ENCODE measurements at regions not wholly inside any gene's neighbourhood (a gene's known extent, or its start where the extent isn't known, plus 50 kb on each side); places are given as distances from the start of the nearest gene placed in this dataset.

- H3K27me3 ChIP-seq (ENCODE audit: control insufficient read depth in 3 of 3, insufficient read depth in 3 of 3, low read length in 3 of 3) = no peaks in the 10 kb centered on the region
- no peaks in the 10 kb centered on the region for H3K36me3 ChIP-seq (ENCODE audit: control insufficient read depth in 3 of 3, insufficient read depth in 3 of 3, low read length in 3 of 3)
- H3K9me3 ChIP-seq (ENCODE audit: control insufficient read depth in 3 of 3, low read length in 3 of 3) = no peaks in the 10 kb centered on the region
- no peak overlapping the region for H3K4me3 ChIP-seq (ENCODE audit: low read length in 3 of 3)
- H3K27ac ChIP-seq (ENCODE audit: low read depth, low read length) = no peak overlapping the region
- H3K4me1 ChIP-seq (ENCODE audit: control insufficient read depth in 3 of 3, insufficient read depth in 3 of 3, low read length in 3 of 3) = no peaks in the 10 kb centered on the region
- H3K9ac ChIP-seq (ENCODE audit: low read depth in 1 of 3, low read length in 3 of 3) = no peak overlapping the region
Measured at GRCh38 chr4:120155287-120155686, 88.6 kb upstream of the MAD2L1 start.

GRCh38 chr4:120144634-120145033, 78.0 kb upstream of the MAD2L1 start:
- Histone ChIP-seq H3K4me1 (ENCODE audit: control insufficient read depth in 3 of 3, insufficient read depth in 3 of 3, low read length in 3 of 3) (no peaks in the 10 kb centered on the region), H3K4me3 (ENCODE audit: low read length in 3 of 3) (no peak overlapping the region), H3K9ac (ENCODE audit: low read depth in 1 of 3, low read length in 3 of 3) (no peak overlapping the region), H3K36me3 (ENCODE audit: control insufficient read depth in 3 of 3, insufficient read depth in 3 of 3, low read length in 3 of 3) (no peaks in the 10 kb centered on the region), H3K27ac (ENCODE audit: low read depth, low read length) (no peak overlapping the region), H3K27me3 (ENCODE audit: control insufficient read depth in 3 of 3, insufficient read depth in 3 of 3, low read length in 3 of 3) (no peaks in the 10 kb centered on the region), H3K9me3 (ENCODE audit: control insufficient read depth in 3 of 3, low read length in 3 of 3) (no peaks in the 10 kb centered on the region)

- H3K9ac ChIP-seq (ENCODE audit: low read depth in 1 of 3, low read length in 3 of 3) = no peak overlapping the region
- H3K27me3 ChIP-seq (ENCODE audit: control insufficient read depth in 3 of 3, insufficient read depth in 3 of 3, low read length in 3 of 3) = no peaks in the 10 kb centered on the region
- H3K4me3 ChIP-seq (ENCODE audit: low read length in 3 of 3) = no peak overlapping the region
- no peak overlapping the region for H3K27ac ChIP-seq (ENCODE audit: low read depth, low read length)
- H3K9me3 ChIP-seq (ENCODE audit: control insufficient read depth in 3 of 3, low read length in 3 of 3) = no peaks in the 10 kb centered on the region
- H3K36me3 ChIP-seq (ENCODE audit: control insufficient read depth in 3 of 3, insufficient read depth in 3 of 3, low read length in 3 of 3) = no peaks in the 10 kb centered on the region
- no peaks in the 10 kb centered on the region for H3K4me1 ChIP-seq (ENCODE audit: control insufficient read depth in 3 of 3, insufficient read depth in 3 of 3, low read length in 3 of 3)
Measured at GRCh38 chr4:120144041-120144440, 77.4 kb upstream of the MAD2L1 start.

- H3K4me3 ChIP-seq (ENCODE audit: low read length in 3 of 3) = no peak overlapping the region
- no peaks in the 10 kb centered on the region for H3K27me3 ChIP-seq (ENCODE audit: control insufficient read depth in 3 of 3, insufficient read depth in 3 of 3, low read length in 3 of 3)
- no peak overlapping the region for H3K27ac ChIP-seq (ENCODE audit: low read depth, low read length)
- H3K9ac ChIP-seq (ENCODE audit: low read depth in 1 of 3, low read length in 3 of 3) = no peak overlapping the region
- no peaks in the 10 kb centered on the region for H3K36me3 ChIP-seq (ENCODE audit: control insufficient read depth in 3 of 3, insufficient read depth in 3 of 3, low read length in 3 of 3)
- no peaks in the 10 kb centered on the region for H3K9me3 ChIP-seq (ENCODE audit: control insufficient read depth in 3 of 3, low read length in 3 of 3)
- H3K4me1 ChIP-seq (ENCODE audit: control insufficient read depth in 3 of 3, insufficient read depth in 3 of 3, low read length in 3 of 3) = no peaks in the 10 kb centered on the region
Measured at GRCh38 chr4:120139392-120139791, 72.7 kb upstream of the MAD2L1 start.

- H3K4me1 ChIP-seq (ENCODE audit: control insufficient read depth in 3 of 3, insufficient read depth in 3 of 3, low read length in 3 of 3) = no peaks in the 10 kb centered on the region
- H3K9ac ChIP-seq (ENCODE audit: low read depth in 1 of 3, low read length in 3 of 3) = no peak overlapping the region
- H3K4me3 ChIP-seq (ENCODE audit: low read length in 3 of 3) = no peak overlapping the region
- no peaks in the 10 kb centered on the region for H3K9me3 ChIP-seq (ENCODE audit: control insufficient read depth in 3 of 3, low read length in 3 of 3)
- no peaks in the 10 kb centered on the region for H3K27me3 ChIP-seq (ENCODE audit: control insufficient read depth in 3 of 3, insufficient read depth in 3 of 3, low read length in 3 of 3)
- H3K36me3 ChIP-seq (ENCODE audit: control insufficient read depth in 3 of 3, insufficient read depth in 3 of 3, low read length in 3 of 3) = no peaks in the 10 kb centered on the region
- no peak overlapping the region for H3K27ac ChIP-seq (ENCODE audit: low read depth, low read length)
Measured at GRCh38 chr4:120132935-120133334, 66.3 kb upstream of the MAD2L1 start.

- Histone ChIP-seq H3K4me1 (ENCODE audit: control insufficient read depth in 3 of 3, insufficient read depth in 3 of 3, low read length in 3 of 3) (no peaks in the 10 kb centered on the region), H3K27ac (ENCODE audit: low read depth, low read length) (no peak overlapping the region), H3K4me3 (ENCODE audit: low read length in 3 of 3) (no peak overlapping the region), H3K9ac (ENCODE audit: low read depth in 1 of 3, low read length in 3 of 3) (no peak overlapping the region), H3K36me3 (ENCODE audit: control insufficient read depth in 3 of 3, insufficient read depth in 3 of 3, low read length in 3 of 3) (no peaks in the 10 kb centered on the region), H3K9me3 (ENCODE audit: control insufficient read depth in 3 of 3, low read length in 3 of 3) (no peaks in the 10 kb centered on the region), H3K27me3 (ENCODE audit: control insufficient read depth in 3 of 3, insufficient read depth in 3 of 3, low read length in 3 of 3) (no peaks in the 10 kb centered on the region)
Measured at GRCh38 chr4:120130786-120131185, 64.1 kb upstream of the MAD2L1 start.
